Neuronal stem cell (in vitro differentiated cells): ENCODE measurements at regions not wholly inside any gene's neighbourhood (a gene's known extent, or its start where the extent isn't known, plus 50 kb on each side); places are given as distances from the start of the nearest gene placed in this dataset.

Source experiments
- DNase-seq: peaks from one replicate; pipeline ENCODE4 v3.0.0-alpha.2; 2013; ENCODE audit warnings: low spot score
- H2AFZ ChIP-seq: one replicate; pipeline ENCODE4 v1.6.1; 2013; ENCODE audit warnings: mild to moderate bottlenecking, low read length, inconsistent platforms
- H2AK5ac ChIP-seq: 2 replicates; pipeline ENCODE4 v1.6.1; 2013; ENCODE audit warnings: low read depth, mild to moderate bottlenecking, inconsistent platforms, low read length, moderate library complexity, mixed read lengths
- H2BK120ac ChIP-seq: 2 replicates; pipeline ENCODE4 v1.6.1; 2013; ENCODE audit warnings: low read depth, mild to moderate bottlenecking, inconsistent platforms, low read length, moderate library complexity, mixed read lengths
- H2BK12ac ChIP-seq: one replicate; pipeline ENCODE4 v1.6.1; 2013; ENCODE audit warnings: low read length, inconsistent platforms
- H2BK15ac ChIP-seq: 2 replicates; pipeline ENCODE4 v1.6.1; 2013; ENCODE audit warnings: mild to moderate bottlenecking, low read length, inconsistent platforms, mixed read lengths
- H2BK5ac ChIP-seq: one replicate; pipeline ENCODE4 v1.6.1; 2013; ENCODE audit warnings: inconsistent platforms, mild to moderate bottlenecking, low read length, moderate library complexity
- H3K14ac ChIP-seq: one replicate; pipeline ENCODE4 v1.6.1; 2013; ENCODE audit warnings: low read length, inconsistent platforms
- H3K18ac ChIP-seq: 2 replicates; pipeline ENCODE4 v1.6.1; 2013; ENCODE audit warnings: low read length, inconsistent platforms
- H3K23ac ChIP-seq: 2 replicates; pipeline ENCODE4 v1.6.1; 2013; ENCODE audit warnings: low read depth, mild to moderate bottlenecking, mixed read lengths, low read length, inconsistent platforms; ENCODE audit not compliant: poor library complexity
- H3K27ac ChIP-seq: replicated peaks from 3 replicates; pipeline ENCODE4 v1.5.1; 2013; ENCODE audit warnings: low read length, inconsistent platforms
- H3K27me3 ChIP-seq, 3 experiments: 2 replicates each; pipeline ENCODE4 v1.6.1; 2013; ENCODE audit warnings: low read length in 3 of 3, mild to moderate bottlenecking in 2 of 3, inconsistent platforms in 1 of 3, low read depth in 1 of 3, mixed read lengths in 1 of 3, moderate library complexity in 1 of 3; ENCODE audit not compliant: control insufficient read depth in 3 of 3, insufficient read depth in 3 of 3
- H3K36me3 ChIP-seq, 2 donors: replicated peaks in 1 of 2; 2 replicates each; pipeline ENCODE4 v1.6.1; 2013; ENCODE audit warnings: low read length in 2 of 2; ENCODE audit not compliant: control insufficient read depth in 2 of 2, insufficient read depth in 2 of 2
- H3K4ac ChIP-seq: 2 replicates; pipeline ENCODE4 v1.6.1; 2013; ENCODE audit warnings: inconsistent platforms, mild to moderate bottlenecking, low read length, moderate library complexity
- H3K4me1 ChIP-seq, 2 donors: 1 replicate in 1 of 2; 2 replicates in 1 of 2; pipeline ENCODE4 v1.6.1; 2013; ENCODE audit warnings: low read length in 2 of 2, low read depth in 1 of 2; ENCODE audit not compliant: control insufficient read depth in 2 of 2, insufficient read depth in 1 of 2
- H3K4me2 ChIP-seq: one replicate; pipeline ENCODE4 v1.6.1; 2013; ENCODE audit warnings: mild to moderate bottlenecking, low read length, inconsistent platforms; ENCODE audit not compliant: insufficient read depth, poor library complexity, severe bottlenecking
- H3K4me3 ChIP-seq, 2 donors: 2 replicates each; pipeline ENCODE4 v1.5.1; 2013; ENCODE audit warnings: low read length in 2 of 2, mild to moderate bottlenecking in 2 of 2, inconsistent platforms in 1 of 2, moderate library complexity in 1 of 2
- H3K79me1 ChIP-seq: one replicate; pipeline ENCODE4 v1.6.1; 2013; ENCODE audit warnings: low read depth, mild to moderate bottlenecking, inconsistent platforms, low read length, moderate library complexity
- H3K9ac ChIP-seq: one replicate; pipeline ENCODE4 v1.6.1; 2013; ENCODE audit warnings: mild to moderate bottlenecking, low read depth, low read length, inconsistent platforms; ENCODE audit not compliant: poor library complexity
- H3K9me3 ChIP-seq, 2 donors: replicated peaks in 1 of 2; 2 replicates each; pipeline versions ENCODE3 to v1.6.1; 2013; ENCODE audit warnings: low read length in 2 of 2, mild to moderate bottlenecking in 2 of 2, inconsistent platforms in 1 of 2, low read depth in 1 of 2, mixed read lengths in 1 of 2, moderate library complexity in 1 of 2; ENCODE audit not compliant: control insufficient read depth in 2 of 2, insufficient read depth in 1 of 2
- H4K8ac ChIP-seq: one replicate; pipeline ENCODE4 v1.6.1; 2013; ENCODE audit warnings: low read depth, mild to moderate bottlenecking, inconsistent platforms, low read length, moderate library complexity
- H4K91ac ChIP-seq: one replicate; pipeline ENCODE4 v1.6.1; 2013; ENCODE audit warnings: low read length, low read depth, mild to moderate bottlenecking, inconsistent platforms; ENCODE audit not compliant: poor library complexity
- WGBS, 2 donors: extraction: QIAGEN DNeasy Blood & Tissue Kit; methylation state at CpG; one replicate each; pipeline ENCODE4 v1.1.7; 2013; ENCODE audit warnings: missing lambda C conversion rate in 2 of 2, mixed read lengths in 1 of 2; ENCODE audit not compliant: insufficient read length in 2 of 2, insufficient replicate concordance in 1 of 2; ENCODE audit errors: extremely low coverage in 2 of 2; 5-methylcytosine and 5-hydroxymethylcytosine counted together

DNA sequence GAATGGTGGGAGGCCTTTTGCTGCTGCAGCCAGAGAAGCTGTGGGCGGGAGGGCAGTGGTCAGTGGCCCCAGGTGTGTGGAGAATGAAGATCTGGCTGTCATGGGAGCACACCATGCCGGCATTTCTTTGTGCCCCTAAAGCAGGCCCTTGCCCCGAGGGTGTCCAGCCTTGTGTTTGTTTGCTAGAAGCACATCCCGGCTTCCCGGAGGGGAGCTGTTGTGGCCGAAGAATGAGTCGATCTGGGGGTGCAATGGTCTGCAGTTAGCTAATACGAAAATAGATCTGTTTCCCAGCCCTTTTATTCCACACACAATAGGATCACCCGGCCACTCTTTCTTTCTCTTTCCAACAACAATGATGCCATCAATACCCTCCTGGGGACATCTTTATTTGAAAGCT is 228.8 kb downstream of the CBLN1 start:
- no CpG with 5 or more reads among the region's 9 CpGs for WGBS, 2 donors
- Histone ChIP-seq H2BK12ac (no peak overlapping the region), H3K23ac (no peak overlapping the region), H3K18ac (no peak overlapping the region), H3K4me3 (no peak overlapping the region), H3K79me1 (no peaks in the 10 kb centered on the region), H3K4me1 (peaks cover 0 to 12% of the 10 kb centered on the region in 2 donors), H3K9ac (no peak overlapping the region), H3K14ac (no peak overlapping the region), H3K4me2 (no peak overlapping the region), H3K9me3 (no peaks in the 10 kb centered on the region), H3K27me3 (no peaks in the 10 kb centered on the region), H2BK15ac (no peak overlapping the region), H3K36me3 (no peaks in the 10 kb centered on the region), H2AK5ac (no peak overlapping the region), H4K91ac (no peak overlapping the region), H2BK5ac (no peak overlapping the region), H2BK120ac (no peak overlapping the region), H3K27ac (no peak overlapping the region), H4K8ac (no peak overlapping the region), H2AFZ (no peak overlapping the region), H3K4ac (no peak overlapping the region)
- DNase-seq, result no peak

DNA sequence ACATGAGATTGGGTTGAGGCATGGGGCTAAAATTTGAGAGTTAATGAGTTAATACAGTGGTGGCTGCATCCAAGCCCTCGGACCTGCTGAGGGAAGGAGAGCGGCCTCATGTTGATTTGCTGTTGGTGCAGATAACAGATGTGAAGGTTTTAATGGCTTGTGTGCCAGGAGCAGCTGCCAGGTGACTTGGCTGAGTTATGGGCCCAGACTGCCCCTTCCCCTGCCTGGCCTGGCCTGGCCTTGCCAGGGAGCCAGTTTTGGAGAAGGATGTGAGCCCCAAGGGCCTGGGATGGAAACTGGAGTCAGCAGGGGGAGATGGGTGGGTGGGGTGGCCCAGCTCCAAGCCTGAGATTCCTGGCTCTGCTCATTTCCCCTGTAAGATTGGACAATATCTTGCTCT is 230.1 kb downstream of the CBLN1 start:
- no peak overlapping the region for H2AFZ ChIP-seq
- H2AK5ac ChIP-seq, result no peak overlapping the region
- no peaks in the 10 kb centered on the region for H3K79me1 ChIP-seq
- H4K91ac ChIP-seq, result no peak overlapping the region
- WGBS, 2 donors, result no CpG with 5 or more reads among the region's 2 CpGs
- no peak overlapping the region for H3K9ac ChIP-seq
- no peak overlapping the region for H3K4me2 ChIP-seq
- no peak overlapping the region for H2BK120ac ChIP-seq
- H3K27ac ChIP-seq, result no peak overlapping the region
- no peaks in the 10 kb centered on the region for H3K36me3 ChIP-seq
- H3K9me3 ChIP-seq, result no peaks in the 10 kb centered on the region
- DNase-seq, result no peak
- peaks cover 0 to 12% of the 10 kb centered on the region in 2 donors for H3K4me1 ChIP-seq
- no peaks in the 10 kb centered on the region for H3K27me3 ChIP-seq
- H2BK5ac ChIP-seq, result no peak overlapping the region
- H2BK15ac ChIP-seq, result no peak overlapping the region
- H4K8ac ChIP-seq, result no peak overlapping the region
- no peak overlapping the region for H3K4ac ChIP-seq
- H3K18ac ChIP-seq, result no peak overlapping the region
- no peak overlapping the region for H3K4me3 ChIP-seq
- no peak overlapping the region for H3K14ac ChIP-seq
- no peak overlapping the region for H3K23ac ChIP-seq
- no peak overlapping the region for H2BK12ac ChIP-seq

DNA sequence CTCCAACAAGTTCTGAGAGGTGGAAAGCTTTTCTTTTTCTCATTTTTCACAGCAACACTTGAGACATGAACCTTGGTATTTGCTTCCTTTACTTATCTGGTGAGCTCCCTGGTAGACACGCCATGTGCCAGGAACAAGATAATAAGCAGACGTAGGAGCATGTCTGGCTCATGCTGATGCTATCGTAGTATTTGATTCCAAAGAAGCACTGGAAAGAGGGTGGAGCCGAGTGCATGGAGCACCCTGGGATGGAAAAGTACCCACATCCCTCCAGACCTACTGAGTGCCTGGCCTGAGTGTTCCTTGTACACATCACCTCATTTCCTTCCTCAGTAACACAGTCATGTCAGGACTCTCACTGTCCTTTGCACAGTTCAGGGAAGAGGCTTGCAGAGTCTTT is 231.0 kb downstream of the CBLN1 start:
- H3K4me3 ChIP-seq, result no peak overlapping the region
- no peak overlapping the region for H2AK5ac ChIP-seq
- DNase-seq, result no peak
- H4K91ac ChIP-seq, result no peak overlapping the region
- H2BK12ac ChIP-seq, result no peak overlapping the region
- H2BK15ac ChIP-seq, result no peak overlapping the region
- H2AFZ ChIP-seq, result no peak overlapping the region
- no peak overlapping the region for H4K8ac ChIP-seq
- no peak overlapping the region for H3K9ac ChIP-seq
- H3K23ac ChIP-seq, result no peak overlapping the region
- no peaks in the 10 kb centered on the region for H3K36me3 ChIP-seq
- no peak overlapping the region for H2BK120ac ChIP-seq
- no peak overlapping the region for H3K27ac ChIP-seq
- H2BK5ac ChIP-seq, result no peak overlapping the region
- WGBS, 2 donors, result no CpG with 5 or more reads among the region's 4 CpGs
- H3K4me1 ChIP-seq, result peaks cover 0 to 8% of the 10 kb centered on the region in 2 donors
- no peak overlapping the region for H3K18ac ChIP-seq
- no peak overlapping the region for H3K4me2 ChIP-seq
- H3K27me3 ChIP-seq, result no peaks in the 10 kb centered on the region
- no peaks in the 10 kb centered on the region for H3K9me3 ChIP-seq
- no peak overlapping the region for H3K14ac ChIP-seq
- H3K4ac ChIP-seq, result no peak overlapping the region
- H3K79me1 ChIP-seq, result no peaks in the 10 kb centered on the region

DNA sequence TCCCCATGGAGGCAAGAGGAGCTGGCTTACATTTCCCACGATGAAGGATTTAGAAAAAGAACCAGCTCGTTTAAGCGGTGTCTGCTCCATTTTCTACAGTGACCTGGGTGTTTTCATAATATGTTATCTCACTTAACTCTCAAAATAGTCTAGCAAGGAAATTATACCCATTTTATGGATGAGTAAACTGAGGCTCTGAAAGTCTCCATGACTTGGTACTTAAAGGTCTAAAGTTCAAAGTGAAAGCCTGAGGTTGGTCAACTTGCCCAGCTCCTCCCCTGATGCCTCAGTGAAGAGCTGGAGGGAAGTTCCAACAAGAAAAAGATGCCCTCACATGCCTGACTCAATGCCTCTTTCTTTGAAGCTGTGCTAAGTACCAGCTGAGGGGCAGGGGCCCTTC is 232.0 kb downstream of the CBLN1 start:
- no peak for DNase-seq
- Histone ChIP-seq H2BK5ac (no peak overlapping the region), H3K9me3 (no peaks in the 10 kb centered on the region), H2BK15ac (no peak overlapping the region), H3K4me2 (no peak overlapping the region), H2AK5ac (no peak overlapping the region), H3K18ac (no peak overlapping the region), H2BK120ac (no peak overlapping the region), H3K27me3 (no peaks in the 10 kb centered on the region), H3K14ac (no peak overlapping the region), H2AFZ (no peak overlapping the region), H3K4ac (no peak overlapping the region), H3K4me1 (peaks cover 0 to 6% of the 10 kb centered on the region in 2 donors), H3K4me3 (no peak overlapping the region), H2BK12ac (no peak overlapping the region), H4K8ac (no peak overlapping the region), H3K27ac (no peak overlapping the region), H3K79me1 (no peaks in the 10 kb centered on the region), H3K9ac (no peak overlapping the region), H3K36me3 (no peaks in the 10 kb centered on the region), H4K91ac (no peak overlapping the region), H3K23ac (no peak overlapping the region)
- WGBS, 2 donors, result no CpG with 5 or more reads among the region's 3 CpGs
